Duodenal mucosa (tissue), 2 donors: ENCODE measurements at regions not wholly inside any gene's neighbourhood (a gene's known extent, or its start where the extent isn't known, plus 50 kb on each side); places are given as distances from the start of the nearest gene placed in this dataset.
"Not testable (repeated sequence)": the region's sequence is repeated elsewhere in the genome, so short reads cannot be mapped to it uniquely, and the experiment has no call there.

Experiments
- H3K27ac ChIP-seq: one replicate; pipeline ENCODE4 v1.7.0; 2013; ENCODE audit warnings: low read depth, low read length
- H3K27me3 ChIP-seq, 2 donors: one replicate each; pipeline ENCODE4 v1.7.0; 2013; ENCODE audit warnings: low read length in 2 of 2, control low read depth in 1 of 2; ENCODE audit not compliant: insufficient read depth in 2 of 2, control insufficient read depth in 1 of 2
- H3K36me3 ChIP-seq, 2 donors: one replicate each; pipeline ENCODE4 v1.7.0; 2013; ENCODE audit warnings: low read length in 2 of 2, control low read depth in 1 of 2; ENCODE audit not compliant: insufficient read depth in 2 of 2, control insufficient read depth in 1 of 2
- H3K4me1 ChIP-seq, 2 donors: one replicate each; pipeline ENCODE4 v1.7.0; 2013; ENCODE audit warnings: low read length in 2 of 2, control low read depth in 1 of 2; ENCODE audit not compliant: insufficient read depth in 2 of 2, control insufficient read depth in 1 of 2
- H3K4me3 ChIP-seq, 2 donors: one replicate each; pipeline ENCODE4 v1.7.0; 2013; ENCODE audit warnings: low read length in 2 of 2, low read depth in 1 of 2
- H3K9ac ChIP-seq, 2 donors: one replicate each; pipeline ENCODE4 v1.7.0; 2013; ENCODE audit warnings: low read length in 2 of 2, low read depth in 1 of 2
- H3K9me3 ChIP-seq, 2 donors: one replicate each; pipeline ENCODE4 v1.7.0; 2013; ENCODE audit warnings: low read length in 2 of 2, control low read depth in 1 of 2; ENCODE audit not compliant: control insufficient read depth in 1 of 2

DNA sequence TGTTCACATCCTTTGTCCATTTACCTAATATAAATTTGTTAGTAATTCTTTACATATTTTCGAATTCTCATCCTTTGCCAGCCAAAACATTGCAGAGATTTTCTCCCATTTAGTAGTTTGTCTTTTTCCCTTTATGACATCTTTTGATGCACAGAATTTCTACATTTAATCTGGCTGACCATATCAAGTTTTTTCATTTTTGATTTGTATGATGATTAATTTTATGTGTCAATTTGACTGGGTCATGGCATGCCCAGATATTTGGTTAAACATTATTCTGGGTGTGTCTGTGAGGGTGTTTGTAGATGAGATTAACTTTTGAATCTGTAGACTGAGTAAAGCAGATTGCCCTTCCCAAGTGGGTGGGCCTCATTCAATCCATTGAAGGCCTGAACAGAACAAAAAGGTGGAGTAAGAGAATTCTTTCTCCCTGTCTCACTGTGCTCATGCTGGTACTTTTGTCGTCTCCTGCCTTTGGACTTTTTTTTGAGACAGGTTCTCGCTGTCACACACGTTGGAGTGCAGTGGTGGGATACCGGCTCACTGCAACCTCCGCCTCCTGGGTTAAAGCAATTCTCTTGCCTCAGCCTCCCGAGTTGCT, 72.1 kb upstream of the EPB41L1 start:
- H3K4me3 ChIP-seq = no peak overlapping the region
- H3K27ac ChIP-seq = no peak overlapping the region
- no peaks in the 10 kb centered on the region for H3K27me3 ChIP-seq
- peaks cover 24 to 33% of the 10 kb centered on the region in 2 donors for H3K4me1 ChIP-seq
- H3K9ac ChIP-seq = no peak overlapping the region
- H3K9me3 ChIP-seq = no peaks in the 10 kb centered on the region
- no peaks in the 10 kb centered on the region for H3K36me3 ChIP-seq

- H3K9ac ChIP-seq, H3K27me3 ChIP-seq, H3K9me3 ChIP-seq, H3K27ac ChIP-seq, H3K36me3 ChIP-seq, H3K4me3 ChIP-seq: not testable (repeated sequence)
- peaks cover 24 to 33% of the 10 kb centered on the region in 2 donors for H3K4me1 ChIP-seq
Observed at GRCh38 chr20:36083200-36083599, 71.3 kb upstream of the EPB41L1 start.

DNA sequence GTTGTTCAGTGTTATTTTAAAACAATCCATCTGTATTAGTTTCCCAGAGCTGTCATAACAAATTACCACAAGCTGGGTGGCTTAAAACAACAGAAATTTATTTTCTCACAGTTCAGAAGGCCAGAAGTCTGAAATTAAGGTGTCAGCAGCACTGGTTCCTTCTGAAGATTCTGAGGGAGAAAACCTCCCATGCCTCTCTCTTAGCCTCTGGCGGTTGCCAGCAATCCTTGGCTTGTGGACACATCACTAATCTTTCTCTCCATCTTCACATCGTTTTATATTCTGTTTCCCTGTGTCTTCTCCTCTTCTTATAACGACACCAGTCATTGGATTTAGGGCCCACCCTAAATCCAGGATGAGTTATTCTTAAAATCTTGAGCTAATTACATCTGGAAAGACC, 70.2 kb upstream of the EPB41L1 start:
- no peaks in the 10 kb centered on the region for H3K36me3 ChIP-seq
- no peak overlapping the region for H3K9ac ChIP-seq
- H3K4me3 ChIP-seq = no peak overlapping the region
- H3K4me1 ChIP-seq = peaks cover 24 to 33% of the 10 kb centered on the region in 2 donors
- no peaks in the 10 kb centered on the region for H3K27me3 ChIP-seq
- no peak overlapping the region for H3K27ac ChIP-seq
- no peaks in the 10 kb centered on the region for H3K9me3 ChIP-seq

GRCh38 chr20:36084897-36085613, 69.5 kb upstream of the EPB41L1 start:
- Histone ChIP-seq H3K27ac (peak overlapping the region; percentile 46), H3K4me1 (peaks cover 24 to 33% of the 10 kb centered on the region in 2 donors), H3K9me3 (no peaks in the 10 kb centered on the region), H3K9ac (peak overlapping the region; percentile 9 to 11), H3K27me3 (no peaks in the 10 kb centered on the region), H3K4me3 (peak overlapping the region in 1 of 2 donors; percentile 17), H3K36me3 (no peaks in the 10 kb centered on the region)

DNA sequence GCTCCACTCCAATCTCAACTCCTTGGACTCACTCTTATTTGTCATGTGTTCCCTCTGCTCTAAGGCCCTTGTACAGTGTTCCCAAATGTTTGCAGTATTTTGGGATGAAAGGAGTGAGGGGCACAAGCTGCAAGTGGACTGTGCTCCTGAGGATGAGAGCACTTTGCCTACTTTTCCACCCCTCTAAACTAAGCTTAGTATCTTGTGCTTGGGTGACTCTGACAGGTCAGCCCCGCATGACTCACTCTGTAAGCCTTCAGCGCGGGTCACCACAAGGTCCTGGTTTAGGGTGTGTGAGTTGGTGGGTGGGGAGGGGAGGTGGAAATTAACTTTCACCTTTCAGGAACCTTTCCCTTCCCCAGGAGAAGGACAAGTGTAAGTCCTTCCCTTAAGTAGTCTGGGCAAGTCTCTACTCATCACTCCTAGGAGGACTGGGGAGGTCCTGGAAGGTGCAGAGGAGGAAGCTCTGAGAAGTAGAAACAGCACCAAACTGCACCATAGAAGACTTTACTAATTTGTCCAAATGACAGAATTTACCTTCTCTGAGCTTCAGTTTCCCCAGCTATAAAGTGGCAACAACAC, 68.8 kb upstream of the EPB41L1 start:
- Histone ChIP-seq H3K9me3 (no peaks in the 10 kb centered on the region), H3K27me3 (no peaks in the 10 kb centered on the region), H3K4me1 (peaks cover 24 to 33% of the 10 kb centered on the region in 2 donors), H3K4me3 (peak overlapping the region in 1 of 2 donors; percentile 27), H3K9ac (peak overlapping the region; percentile 9 to 11), H3K27ac (peak overlapping the region; percentile 50), H3K36me3 (no peaks in the 10 kb centered on the region)

DNA sequence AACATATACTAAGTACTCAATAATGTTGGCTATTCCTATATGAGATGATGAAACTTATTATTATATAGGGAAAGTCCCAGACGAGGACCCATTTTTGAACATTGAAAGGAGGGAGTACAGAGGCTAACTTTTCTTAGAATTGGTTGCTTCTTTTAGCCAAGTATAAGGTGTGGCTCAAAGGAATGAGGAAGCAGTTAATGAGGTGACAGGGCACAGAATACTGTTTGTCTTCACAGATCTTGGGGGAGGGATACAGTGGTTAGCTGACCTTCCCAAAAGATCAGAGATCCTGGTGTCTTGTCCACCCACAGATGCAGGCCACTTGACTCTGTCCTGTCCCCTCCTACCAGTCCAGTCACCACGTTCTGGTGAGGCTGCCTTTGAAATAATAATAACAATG, 67.8 kb upstream of the EPB41L1 start:
- peaks cover 27 to 34% of the 10 kb centered on the region in 2 donors for H3K4me1 ChIP-seq
- no peak overlapping the region for H3K4me3 ChIP-seq

DNA sequence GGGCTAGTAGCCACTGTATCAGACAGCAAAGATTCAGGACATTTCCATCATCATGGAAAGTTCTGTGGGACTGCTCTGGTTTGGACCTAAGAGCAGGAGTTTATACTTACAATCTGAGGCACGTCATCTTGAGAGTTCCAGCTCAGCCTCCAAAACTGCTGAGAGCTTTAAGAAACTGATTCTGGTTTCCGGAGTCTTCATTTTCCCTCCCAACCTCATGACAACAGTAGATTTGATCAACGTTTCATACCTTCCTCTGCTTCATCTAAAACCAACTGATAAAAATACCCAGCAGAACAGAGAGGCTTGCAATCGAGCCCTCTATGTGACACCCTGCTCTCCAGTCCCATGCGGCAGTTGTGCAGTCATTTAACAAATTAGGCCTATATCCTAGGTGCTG, 64.3 kb upstream of the EPB41L1 start:
- Histone ChIP-seq H3K4me1 (peaks cover 20 to 37% of the 10 kb centered on the region in 2 donors), H3K4me3 (no peak overlapping the region), H3K9me3 (no peaks in the 10 kb centered on the region), H3K27me3 (peaks cover 3 to 7% of the 10 kb centered on the region in 2 donors), H3K9ac (no peak overlapping the region), H3K36me3 (no peaks in the 10 kb centered on the region), H3K27ac (no peak overlapping the region)

More for the DNA sequence above, 67.8 kb upstream of the EPB41L1 start:
- no peaks in the 10 kb centered on the region for H3K9me3 ChIP-seq
- no peak overlapping the region for H3K9ac ChIP-seq
- peaks cover 0 to 7% of the 10 kb centered on the region in 2 donors for H3K27me3 ChIP-seq
- H3K27ac ChIP-seq = no peak overlapping the region
- no peaks in the 10 kb centered on the region for H3K36me3 ChIP-seq

GRCh38 chr20:36091561-36092397, 62.8 kb upstream of the EPB41L1 start:
- Histone ChIP-seq H3K9ac (peak overlapping the region; percentile 19 to 30), H3K27ac (no peak overlapping the region), H3K27me3 (peaks cover 3 to 7% of the 10 kb centered on the region in 2 donors), H3K9me3 (no peaks in the 10 kb centered on the region), H3K4me3 (peak overlapping the region; percentile 45 to 51), H3K4me1 (peaks cover 26 to 29% of the 10 kb centered on the region in 2 donors), H3K36me3 (no peaks in the 10 kb centered on the region)

GRCh38 chr20:36092398-36093024, 62.0 kb upstream of the EPB41L1 start:
- no peaks in the 10 kb centered on the region for H3K9me3 ChIP-seq
- peak overlapping the region; percentile 74 for H3K27ac ChIP-seq
- H3K4me3 ChIP-seq = peak overlapping the region; percentile 83 to 99
- H3K27me3 ChIP-seq = peaks cover 3 to 7% of the 10 kb centered on the region in 2 donors
- H3K9ac ChIP-seq = peak overlapping the region; percentile 61 to 85
- H3K36me3 ChIP-seq = no peaks in the 10 kb centered on the region
- peaks cover 28 to 32% of the 10 kb centered on the region in 2 donors for H3K4me1 ChIP-seq
